GM19239 (cell line): ENCODE measurements at regions not wholly inside any gene's neighbourhood (a gene's known extent, or its start where the extent isn't known, plus 50 kb on each side); places are given as distances from the start of the nearest gene placed in this dataset.
"Not testable (repeated sequence)": the region's sequence is repeated elsewhere in the genome, so short reads cannot be mapped to it uniquely, and the experiment has no call there.

ENCODE experiments used
- DNase-seq: peaks from one replicate; pipeline ENCODE4 v3.0.0; 2011; ENCODE audit warnings: low spot score; ENCODE audit not compliant: insufficient read length
- FAIRE-seq: peaks from 2 replicates; lab custom pipeline; 2011; peaks lifted over from hg19 to GRCh38; lab: Jason Lieb, UNC

DNA sequence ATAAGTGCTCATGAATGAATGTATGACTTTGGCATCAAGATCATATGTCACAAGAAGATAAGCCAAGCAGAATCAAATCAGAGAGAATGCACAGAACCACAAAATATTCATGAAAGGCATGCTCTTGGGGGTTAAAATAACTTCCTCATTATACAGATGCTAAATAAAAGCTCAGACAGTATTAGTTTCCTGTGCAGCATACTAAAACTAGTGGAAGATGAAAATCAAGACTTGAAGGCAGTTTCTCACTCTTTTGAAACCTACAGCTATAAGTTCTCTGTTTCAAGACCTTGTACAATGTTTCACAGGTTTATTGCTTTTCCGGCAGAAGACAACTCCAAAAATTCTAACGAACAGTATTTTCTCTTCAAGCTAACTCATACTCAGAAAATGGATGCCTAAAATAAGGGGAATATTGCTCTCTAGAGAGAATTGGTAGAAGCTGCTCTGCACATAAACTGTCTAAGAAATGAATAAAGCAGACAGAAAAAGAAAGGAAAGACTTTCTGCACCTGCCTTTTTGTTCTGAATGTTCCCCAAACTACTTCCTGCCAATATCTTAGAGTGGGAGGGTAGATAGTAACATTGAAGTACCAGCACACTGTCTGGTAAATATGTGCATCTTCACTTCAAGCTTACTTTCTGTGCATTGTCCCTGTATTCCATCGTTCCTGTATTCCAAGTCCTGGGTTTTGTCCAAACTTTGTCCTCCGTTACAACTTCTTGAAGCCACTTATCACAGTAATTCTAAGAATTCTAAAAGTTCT lies 639.4 kb upstream of the FAT3 start:
- no peak for FAIRE-seq
- no peak for DNase-seq

- FAIRE-seq (no peak), DNase-seq (no peak)
Measured at GRCh38 chr11:91563176-91563575, 661.4 kb upstream of the FAT3 start.

- DNase-seq, result no peak
- no peak for FAIRE-seq
Measured at GRCh38 chr11:91560434-91560833, 664.2 kb upstream of the FAT3 start.

DNA sequence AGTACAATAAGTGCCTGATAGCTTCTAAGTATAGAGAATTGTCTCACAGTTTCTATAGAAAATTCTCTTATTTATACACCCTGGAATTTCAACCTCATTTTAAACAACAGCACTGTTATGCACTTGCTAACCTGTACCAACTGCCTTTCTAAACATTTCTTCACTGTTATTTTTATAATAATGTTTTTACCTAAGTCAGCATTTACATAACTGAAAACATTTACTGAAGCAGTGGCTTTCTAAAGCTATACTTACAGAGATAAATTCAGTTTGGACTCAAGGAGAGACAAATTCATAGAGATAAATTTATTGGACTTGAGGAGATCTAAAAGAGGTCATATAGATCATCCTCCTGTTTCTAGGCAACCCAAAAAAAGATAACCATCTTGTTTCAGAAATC lies 686.6 kb upstream of the FAT3 start:
- DNase-seq (no peak), FAIRE-seq (no peak)

DNA sequence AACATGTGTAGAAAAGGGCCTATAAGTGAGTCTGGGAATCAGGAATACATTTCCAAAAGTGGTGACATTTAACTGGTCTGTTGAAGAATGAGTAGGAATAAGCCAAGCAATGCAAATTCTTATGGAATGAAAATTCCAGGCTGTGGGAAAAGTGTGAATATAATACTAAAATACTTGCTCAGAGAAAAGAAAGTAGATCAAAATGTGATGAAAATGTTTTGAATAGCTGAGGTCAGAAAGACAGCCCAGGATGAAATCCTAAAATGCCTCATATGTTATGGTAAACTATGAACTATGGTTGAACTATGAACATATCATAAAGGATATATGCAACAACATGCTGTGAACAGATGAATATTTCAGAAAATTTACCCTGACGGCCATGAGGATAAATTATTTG lies 688.3 kb upstream of the FAT3 start:
- no peak for FAIRE-seq
- no peak for DNase-seq

DNA sequence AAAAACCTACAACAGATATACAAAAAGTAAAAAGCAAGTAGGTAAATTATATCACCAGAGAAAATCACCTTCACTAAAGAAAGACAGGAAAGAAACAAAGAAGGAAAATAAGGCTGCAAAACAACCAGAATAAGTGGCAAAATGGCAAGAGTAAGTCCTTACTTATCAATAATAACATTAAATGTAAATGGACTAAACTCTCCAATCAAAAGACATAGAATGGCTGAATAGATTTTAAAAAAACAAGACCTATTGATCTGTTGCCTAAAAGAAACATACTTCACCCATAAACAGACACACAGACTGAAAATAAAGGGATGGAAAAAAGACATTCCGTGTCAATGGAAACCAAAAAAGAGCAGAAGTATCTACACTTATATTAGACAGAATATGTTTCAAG lies 695.7 kb upstream of the FAT3 start:
- DNase-seq, result no peak
- FAIRE-seq, result no peak

- FAIRE-seq (no peak), DNase-seq (no peak)
Measured at GRCh38 chr11:91527380-91528030, 697.1 kb upstream of the FAT3 start.

DNA sequence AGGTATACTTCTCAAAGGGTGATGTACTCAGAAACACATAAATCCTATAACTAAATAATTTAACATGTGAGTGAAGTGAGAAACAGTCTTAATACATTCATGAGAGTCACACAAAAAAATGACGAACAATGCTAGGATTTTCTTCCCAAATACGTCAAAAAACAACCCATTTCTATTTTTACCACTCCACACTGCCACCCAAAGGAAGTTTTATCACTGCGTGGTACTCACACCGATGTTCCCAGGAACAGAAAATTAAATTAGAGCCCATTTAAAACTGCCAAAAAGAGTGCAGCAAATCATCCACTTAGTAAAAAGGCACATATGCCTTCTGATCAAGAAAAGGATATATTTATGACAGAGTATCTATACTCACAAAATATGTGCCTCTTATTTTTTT lies 710.9 kb upstream of the FAT3 start:
- DNase-seq, result no peak
- no peak for FAIRE-seq

DNA sequence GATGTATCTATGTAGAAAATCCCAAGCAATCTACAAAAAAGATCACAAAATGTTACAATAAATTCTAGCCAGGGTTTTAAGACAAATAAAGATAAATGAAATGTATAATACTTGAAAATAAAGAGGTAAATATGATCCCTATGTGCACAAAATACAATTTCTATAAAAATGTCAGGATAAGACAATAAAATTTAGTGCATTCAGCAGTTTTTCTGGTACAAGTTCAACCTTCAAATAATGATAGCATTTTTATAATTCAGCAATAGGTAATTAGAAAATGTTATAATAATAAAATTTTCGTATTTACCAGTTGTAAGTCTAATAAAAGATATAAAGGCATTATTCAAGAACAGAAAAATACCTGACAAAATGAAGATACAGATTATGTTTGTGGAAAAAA lies 726.8 kb upstream of the FAT3 start:
- DNase-seq (no peak), FAIRE-seq (no peak)

- DNase-seq, result no peak
- no peak for FAIRE-seq
Measured at GRCh38 chr11:91495837-91496236, 728.8 kb upstream of the FAT3 start.

GRCh38 chr11:91489989-91490388 lies 734.6 kb upstream of the FAT3 start:
- FAIRE-seq (no peak), DNase-seq (no peak)

DNA sequence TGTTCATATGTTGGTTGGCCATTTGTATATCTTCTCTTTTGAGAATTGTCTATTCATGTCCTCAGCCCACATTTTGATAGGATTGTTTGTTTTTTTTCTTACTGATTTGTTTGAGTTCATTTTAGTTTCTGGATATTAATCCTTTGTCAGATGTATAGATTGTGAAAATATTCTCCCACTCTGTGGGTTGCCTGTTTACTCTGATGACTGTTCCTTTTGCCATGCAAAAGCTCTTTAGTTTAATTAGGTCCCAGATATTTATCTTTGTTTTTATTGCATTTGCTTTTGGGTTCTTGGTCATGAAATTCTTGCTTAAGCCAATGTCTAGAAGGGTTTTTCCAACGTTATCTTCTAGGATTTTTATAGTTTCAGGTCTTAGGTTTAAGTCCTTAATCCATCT lies 740.7 kb upstream of the FAT3 start:
- not testable (repeated sequence) for DNase-seq, FAIRE-seq

DNA sequence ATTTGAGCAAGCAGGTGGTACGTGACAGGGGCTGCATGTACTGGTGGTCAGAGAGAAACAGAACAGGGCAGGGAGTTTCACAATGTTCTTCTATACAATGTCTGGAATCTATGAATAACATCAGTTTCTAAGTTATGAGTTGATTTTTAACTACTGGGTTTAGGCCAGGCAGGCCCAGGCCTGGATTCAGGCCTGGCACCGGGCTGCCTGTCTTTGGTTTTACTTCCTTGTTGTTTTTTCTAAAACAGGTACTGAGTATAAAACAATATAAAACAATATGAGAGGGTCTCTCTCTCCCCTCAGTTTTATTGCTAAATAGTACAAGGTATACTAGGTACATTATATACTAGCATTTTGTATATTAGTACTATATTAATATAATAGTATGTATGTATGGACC lies 742.7 kb upstream of the FAT3 start:
- not testable (repeated sequence) for FAIRE-seq, DNase-seq

GRCh38 chr11:91470656-91471055 lies 754.0 kb upstream of the FAT3 start:
- no peak for DNase-seq
- FAIRE-seq, result no peak

DNA sequence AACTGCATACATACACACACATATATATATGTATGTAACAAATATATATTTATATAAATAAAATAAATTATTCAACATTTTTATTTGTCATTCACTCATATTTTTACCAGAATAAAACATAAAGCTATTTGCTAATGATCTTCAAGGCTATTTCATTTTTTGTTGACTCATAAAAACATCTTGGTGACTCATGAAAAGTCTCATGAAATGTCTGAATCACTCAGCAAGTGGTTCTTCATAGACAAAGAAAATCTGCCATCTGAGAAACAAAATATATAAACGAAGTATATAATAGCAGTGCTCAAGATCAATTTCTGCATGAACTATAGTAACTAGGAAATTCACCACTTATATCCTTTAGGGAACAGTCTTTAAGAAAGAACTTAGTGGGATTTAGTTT lies 764.8 kb upstream of the FAT3 start:
- FAIRE-seq, result no peak
- DNase-seq, result no peak

DNA sequence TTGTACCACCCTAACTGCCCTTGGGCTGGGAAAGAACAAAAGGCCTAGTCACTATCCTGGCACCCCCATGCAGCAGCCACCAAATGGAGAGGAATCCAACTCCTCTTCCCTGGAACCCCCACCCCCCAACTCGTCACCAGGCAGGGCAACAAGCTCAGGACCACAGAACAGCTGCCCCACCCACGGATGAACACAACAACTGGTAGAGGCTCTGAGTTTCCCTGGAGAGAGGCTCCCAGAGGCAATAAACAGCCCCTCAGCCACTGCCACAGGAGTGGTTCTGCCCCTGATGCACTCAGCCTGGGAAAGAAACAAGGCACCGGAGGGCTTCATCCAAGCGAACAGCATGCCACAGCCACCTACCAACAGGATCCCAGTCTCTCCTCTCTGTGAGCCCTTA lies 778.4 kb upstream of the FAT3 start:
- DNase-seq, result no peak
- FAIRE-seq, result no peak

- FAIRE-seq (no peak), DNase-seq (no peak)
Measured at GRCh38 chr11:91435694-91436395, 788.8 kb upstream of the FAT3 start.

DNA sequence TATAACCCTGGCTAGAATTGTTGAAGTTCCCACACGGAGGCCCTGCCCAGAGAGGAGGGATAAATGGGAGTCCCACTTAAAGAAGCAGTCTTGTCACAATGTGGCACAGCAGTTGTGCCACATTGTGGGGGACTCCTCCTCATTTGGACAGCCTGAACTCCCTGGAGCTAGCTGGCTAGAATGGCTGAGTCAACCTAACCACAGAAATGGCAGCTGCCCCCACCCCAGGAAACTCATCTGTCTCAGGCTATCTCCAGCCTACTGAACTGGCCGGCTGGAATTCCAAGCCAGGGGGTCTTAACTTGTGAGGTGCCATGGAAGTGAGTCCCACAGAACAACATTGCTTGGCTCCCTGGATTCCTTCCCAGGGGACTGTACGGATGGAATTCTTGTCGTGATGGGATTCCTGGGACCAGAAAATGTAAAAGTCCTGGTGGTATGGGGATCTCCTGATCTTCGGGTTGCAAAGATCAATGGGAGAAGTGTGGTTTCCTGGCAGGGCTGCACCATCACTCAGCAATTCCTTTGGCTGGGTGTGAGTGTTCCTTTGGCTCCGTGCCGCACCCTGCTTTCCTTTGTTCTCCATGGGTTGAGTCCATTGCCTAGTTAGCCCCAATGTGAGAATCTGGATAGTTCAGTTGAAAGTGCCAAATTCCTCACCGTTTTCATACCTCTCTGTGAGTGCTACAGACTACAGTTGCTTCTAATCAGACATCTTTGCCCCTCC lies 791.2 kb upstream of the FAT3 start:
- no peak for DNase-seq
- no peak for FAIRE-seq

- no peak for DNase-seq
- no peak for FAIRE-seq
Measured at GRCh38 chr11:91421641-91422040, 803.0 kb upstream of the FAT3 start.

GRCh38 chr11:91407842-91408241 lies 816.8 kb upstream of the FAT3 start:
- DNase-seq, result no peak
- FAIRE-seq, result no peak

DNA sequence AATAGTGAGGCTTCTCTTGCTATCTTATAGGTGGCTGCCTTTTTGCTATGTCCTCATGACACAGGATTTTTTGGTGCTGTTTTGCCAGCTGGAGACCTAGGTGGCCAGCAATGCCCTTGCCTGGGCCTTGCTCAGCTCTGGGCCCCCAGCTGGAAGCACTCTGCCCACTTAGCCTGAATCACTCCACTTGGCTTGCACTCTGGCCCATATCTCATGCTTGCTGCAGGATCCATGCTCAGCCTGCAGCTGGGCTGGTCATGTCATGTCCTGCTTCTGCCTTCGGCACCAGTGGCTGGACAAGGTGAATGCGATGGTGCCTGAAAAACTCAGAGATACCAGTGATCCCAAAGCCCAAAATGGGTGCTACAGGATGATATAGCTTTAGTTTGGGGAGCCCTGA lies 818.6 kb upstream of the FAT3 start:
- FAIRE-seq (no peak), DNase-seq (no peak)
